Type B pancreatic cell (in vitro differentiated cells): ENCODE measurements at regions not wholly inside any gene's neighbourhood (a gene's known extent, or its start where the extent isn't known, plus 50 kb on each side); places are given as distances from the start of the nearest gene placed in this dataset.

Source experiments
- DNase-seq: peaks from one replicate; pipeline ENCODE4 v3.0.0; 2021; ENCODE audit warnings: mixed read lengths; ENCODE audit not compliant: unreplicated experiment; ENCODE audit errors: extremely low spot score
- H3K27ac Mint-ChIP-seq: 2 replicates; pipeline ENCODE4 v1.8.0; 2021; ENCODE audit warnings: mild to moderate bottlenecking, mixed read lengths
- H3K27me3 Mint-ChIP-seq: 2 replicates; pipeline ENCODE4 v1.8.0; 2021; ENCODE audit warnings: mixed read lengths
- H3K36me3 Mint-ChIP-seq: 2 replicates; pipeline ENCODE4 v1.8.0; 2021; ENCODE audit warnings: mixed read lengths
- H3K4me1 Mint-ChIP-seq: one replicate; pipeline ENCODE4 v1.8.0; 2021; ENCODE audit warnings: mixed read lengths; ENCODE audit not compliant: unreplicated experiment
- H3K4me3 Mint-ChIP-seq: 2 replicates; pipeline ENCODE4 v1.8.0; 2021; ENCODE audit warnings: mild to moderate bottlenecking, mixed read lengths
- H3K9me3 Mint-ChIP-seq: 2 replicates; pipeline ENCODE4 v1.8.0; 2021; ENCODE audit warnings: mixed read lengths
- CTCF ChIP-seq: fragments of 200-600 bp; sonication (generic); conservative IDR thresholded peaks from 2 replicates; pipeline ENCODE4 v1.5.0; 2021; ENCODE audit warnings: antibody characterized with exemption, mild to moderate bottlenecking

- no peak for TF ChIP-seq CTCF
- Mint-ChIP-seq H3K4me3 (no peak overlapping the region), H3K36me3 (no peaks in the 10 kb centered on the region), H3K9me3 (peaks cover 7% of the 10 kb centered on the region), H3K27me3 (no peaks in the 10 kb centered on the region), H3K27ac (no peak overlapping the region), H3K4me1 (no peaks in the 10 kb centered on the region)
- no peak for DNase-seq
These were observed 749.1 kb downstream of the ADGRL2 start for GRCh38 chr1:82549841-82550240.

- Mint-ChIP-seq H3K4me3 (no peak overlapping the region), H3K27me3 (no peaks in the 10 kb centered on the region), H3K9me3 (peaks cover 12% of the 10 kb centered on the region), H3K4me1 (no peaks in the 10 kb centered on the region), H3K27ac (no peak overlapping the region), H3K36me3 (no peaks in the 10 kb centered on the region)
- no peak for TF ChIP-seq CTCF
- no peak for DNase-seq
These were observed 742.0 kb downstream of the ADGRL2 start for GRCh38 chr1:82542766-82543165.

GRCh38 chr1:82542141-82542540 lies 741.4 kb downstream of the ADGRL2 start:
- H3K27me3 Mint-ChIP-seq, result no peaks in the 10 kb centered on the region
- DNase-seq, result no peak
- no peaks in the 10 kb centered on the region for H3K36me3 Mint-ChIP-seq
- no peaks in the 10 kb centered on the region for H3K4me1 Mint-ChIP-seq
- no peak for TF ChIP-seq CTCF
- no peak overlapping the region for H3K4me3 Mint-ChIP-seq
- H3K9me3 Mint-ChIP-seq, result peaks cover 12% of the 10 kb centered on the region
- H3K27ac Mint-ChIP-seq, result no peak overlapping the region

GRCh38 chr1:82540006-82540405 lies 739.3 kb downstream of the ADGRL2 start:
- Mint-ChIP-seq H3K27me3 (no peaks in the 10 kb centered on the region), H3K27ac (no peak overlapping the region), H3K4me3 (no peak overlapping the region), H3K4me1 (no peaks in the 10 kb centered on the region), H3K36me3 (no peaks in the 10 kb centered on the region), H3K9me3 (peaks cover 6% of the 10 kb centered on the region)
- TF ChIP-seq CTCF, result no peak
- no peak for DNase-seq

GRCh38 chr1:82538876-82539275 lies 738.1 kb downstream of the ADGRL2 start:
- no peaks in the 10 kb centered on the region for H3K36me3 Mint-ChIP-seq
- no peaks in the 10 kb centered on the region for H3K4me1 Mint-ChIP-seq
- H3K4me3 Mint-ChIP-seq, result no peak overlapping the region
- no peak overlapping the region for H3K27ac Mint-ChIP-seq
- no peak for TF ChIP-seq CTCF
- H3K9me3 Mint-ChIP-seq, result peaks cover 6% of the 10 kb centered on the region
- no peaks in the 10 kb centered on the region for H3K27me3 Mint-ChIP-seq
- DNase-seq, result no peak

- H3K27me3 Mint-ChIP-seq, result no peaks in the 10 kb centered on the region
- H3K4me1 Mint-ChIP-seq, result no peaks in the 10 kb centered on the region
- H3K4me3 Mint-ChIP-seq, result no peak overlapping the region
- H3K27ac Mint-ChIP-seq, result no peak overlapping the region
- no peaks in the 10 kb centered on the region for H3K9me3 Mint-ChIP-seq
- no peaks in the 10 kb centered on the region for H3K36me3 Mint-ChIP-seq
- no peak for TF ChIP-seq CTCF
- DNase-seq, result no peak
These were observed 734.3 kb downstream of the ADGRL2 start for GRCh38 chr1:82534996-82535395.
